ENCODE measurements at regions not wholly inside any gene's neighbourhood (a gene's known extent, or its start where the extent isn't known, plus 50 kb on each side); places are given as distances from the start of the nearest gene placed in this dataset.
A peak's percentile ranks its signal among the peaks of the same experiment; 100 is the strongest.

- DNase-seq, result no peak
Measured at GRCh38 chr3:7793786-7794185, 707.8 kb upstream of the LMCD1 start.

DNA sequence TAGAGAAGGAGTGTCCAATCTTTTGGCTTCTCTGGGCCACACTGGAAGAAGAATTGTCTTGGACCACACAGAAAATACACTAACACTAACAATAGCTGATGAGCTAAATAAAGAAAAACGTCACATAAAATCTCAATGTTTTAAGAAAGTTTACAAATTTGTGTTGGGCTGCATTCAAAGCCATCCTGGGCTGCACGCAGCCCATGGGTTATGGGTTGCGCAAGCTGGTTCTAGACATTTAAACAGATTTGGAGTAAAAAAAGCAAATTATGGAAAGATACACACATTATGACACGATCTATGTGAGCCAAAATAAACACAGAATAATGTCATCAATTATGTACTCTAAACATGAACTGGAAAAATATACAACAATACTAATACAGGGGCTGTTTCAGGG lies 703.3 kb upstream of the LMCD1 start:
- no peak for DNase-seq

DNA sequence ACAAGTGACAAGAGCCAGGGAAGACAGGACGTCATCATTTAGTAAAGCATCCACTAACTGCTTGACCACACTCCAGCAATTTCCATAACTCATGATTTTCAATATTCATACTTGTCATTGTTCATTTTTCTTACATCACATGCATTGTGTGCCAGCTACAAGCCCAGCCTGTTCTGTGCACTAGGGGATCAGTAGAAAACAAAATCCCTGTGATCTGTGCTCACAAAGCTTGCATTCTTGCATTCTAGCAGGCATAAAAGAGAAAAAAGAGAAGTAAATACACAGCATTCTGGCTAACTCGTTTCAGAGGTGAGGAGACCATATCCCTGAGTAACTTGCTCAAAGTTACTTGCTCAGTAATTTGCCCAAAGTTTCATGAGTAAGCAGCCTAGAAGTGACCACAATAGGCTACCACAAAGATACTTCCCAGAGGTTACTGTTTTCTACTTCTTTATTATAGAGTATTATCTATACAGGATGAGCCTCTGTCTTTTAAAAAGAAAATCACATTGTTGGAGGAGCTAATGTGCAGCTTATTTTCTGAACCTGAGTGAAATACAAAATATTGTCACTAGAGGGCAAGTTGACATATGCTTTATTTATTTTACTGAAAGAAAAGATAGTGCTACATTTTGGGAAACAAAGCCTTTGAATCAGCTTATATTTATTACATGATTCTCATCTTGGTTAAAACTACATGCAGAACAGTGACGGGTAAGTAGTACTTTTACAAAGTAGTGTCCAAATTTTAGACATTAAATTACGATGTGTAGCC lies 701.4 kb upstream of the LMCD1 start:
- no peak for DNase-seq

DNA sequence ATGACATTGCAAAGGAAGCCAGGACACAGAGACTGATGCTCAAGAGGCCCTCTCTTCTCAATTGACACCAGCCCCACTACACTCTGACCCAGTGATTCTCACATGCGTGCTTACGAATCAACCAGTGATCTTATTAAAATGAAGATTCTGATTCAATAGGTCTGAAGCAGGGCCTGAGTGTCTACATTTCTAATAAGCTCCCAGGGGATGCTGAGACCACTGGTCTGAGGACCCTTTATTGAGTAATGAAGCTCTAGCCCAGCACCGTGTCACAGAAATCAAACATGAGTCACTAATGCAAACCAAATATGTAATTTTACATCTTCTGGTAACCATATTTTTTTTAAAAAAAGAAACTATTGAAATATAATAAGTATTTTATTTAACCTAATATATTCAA lies 689.1 kb upstream of the LMCD1 start:
- no peak for DNase-seq

DNA sequence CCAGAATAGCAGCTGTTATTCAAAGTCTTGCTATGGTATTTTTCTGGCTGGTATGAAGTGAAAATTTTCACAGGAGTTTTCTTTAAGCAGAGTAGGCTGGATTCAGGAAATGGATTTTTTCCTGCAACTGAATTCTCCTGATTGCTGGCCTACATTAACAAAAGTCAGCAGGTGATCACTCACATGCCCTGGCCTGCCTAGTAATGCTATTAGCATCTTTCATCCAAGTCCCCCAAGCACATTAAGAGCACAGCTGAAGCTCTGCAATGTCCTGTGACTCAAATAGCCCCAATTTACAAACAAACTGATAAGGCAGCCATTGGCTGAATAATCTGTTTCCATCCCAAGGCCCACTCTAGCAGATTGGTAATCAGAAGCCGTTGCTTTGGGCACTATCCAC lies 688.3 kb upstream of the LMCD1 start:
- DNase-seq, result peak; percentile 44

GRCh38 chr3:7817239-7817638 lies 684.4 kb upstream of the LMCD1 start:
- no peak for DNase-seq

GRCh38 chr3:7820969-7821368 lies 680.7 kb upstream of the LMCD1 start:
- DNase-seq, result no peak

- DNase-seq, result no peak
Measured at GRCh38 chr3:7821858-7822257, 679.8 kb upstream of the LMCD1 start.

GRCh38 chr3:7841451-7841850 lies 660.2 kb upstream of the LMCD1 start:
- DNase-seq, result no peak

- no peak for DNase-seq
Measured at GRCh38 chr3:7843441-7843840, 658.2 kb upstream of the LMCD1 start.

GRCh38 chr3:7847021-7847420 lies 654.6 kb upstream of the LMCD1 start:
- DNase-seq, result no peak

- no peak for DNase-seq
Measured at GRCh38 chr3:7847521-7847920, 654.1 kb upstream of the LMCD1 start.

- no peak for DNase-seq
Measured at GRCh38 chr3:7854266-7854665, 647.4 kb upstream of the LMCD1 start.

DNA sequence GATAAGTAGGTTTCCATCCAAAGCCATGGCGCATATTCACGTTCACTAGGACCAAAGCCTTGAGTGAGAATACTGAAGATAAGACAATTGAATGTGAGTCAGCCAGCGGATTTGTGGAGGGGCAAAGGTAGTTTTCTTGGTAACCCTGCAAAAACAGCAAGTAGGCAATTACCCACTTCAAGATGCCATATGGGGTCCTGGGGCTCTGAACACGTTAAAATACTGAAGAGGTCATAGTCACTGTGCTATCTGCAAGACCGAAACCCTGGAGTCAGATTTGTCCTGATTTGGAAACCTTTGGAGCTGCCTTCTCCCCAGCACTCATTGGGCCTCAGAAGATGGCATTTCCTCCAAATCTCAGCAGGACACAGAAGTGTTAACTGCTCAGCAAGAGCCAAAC lies 646.9 kb upstream of the LMCD1 start:
- DNase-seq, result no peak

DNA sequence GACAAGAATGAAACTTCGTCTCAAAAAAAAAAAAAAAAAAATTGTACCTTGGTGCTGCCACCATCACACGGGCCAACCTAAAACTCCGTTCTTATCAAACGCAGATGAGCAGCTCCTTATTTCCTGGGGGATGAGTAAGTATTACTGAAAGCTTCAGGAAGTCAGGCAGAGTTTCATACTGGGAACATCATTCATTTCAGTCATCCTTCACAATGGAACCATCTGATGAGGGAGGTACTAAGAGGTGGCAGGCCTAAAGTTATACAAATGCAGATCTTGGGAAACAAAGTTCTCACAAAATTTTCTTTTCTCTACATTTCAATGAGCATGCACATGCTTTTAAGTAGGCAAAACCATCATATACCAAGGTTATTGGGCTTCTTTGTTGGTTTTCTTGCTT lies 636.0 kb upstream of the LMCD1 start:
- no peak for DNase-seq

DNA sequence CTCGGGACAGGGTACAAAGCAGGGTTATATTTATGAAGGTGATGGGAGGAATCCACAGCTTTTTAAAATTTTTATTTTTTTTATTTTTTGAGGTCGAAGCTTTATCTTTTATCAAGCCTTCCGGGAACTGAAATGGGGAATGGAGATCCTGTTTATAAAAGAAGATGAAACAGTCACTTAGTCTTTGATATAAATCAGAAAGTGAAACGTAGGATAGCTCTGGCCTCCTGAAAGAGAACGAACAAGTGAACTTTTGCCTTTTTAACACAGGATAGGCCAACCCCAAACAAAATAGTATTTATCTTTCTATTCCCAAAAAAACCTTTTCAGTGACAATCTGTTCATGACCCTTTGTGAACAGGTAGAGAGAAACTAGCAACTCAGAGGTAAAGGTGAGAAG lies 634.0 kb upstream of the LMCD1 start:
- DNase-seq, result no peak

DNA sequence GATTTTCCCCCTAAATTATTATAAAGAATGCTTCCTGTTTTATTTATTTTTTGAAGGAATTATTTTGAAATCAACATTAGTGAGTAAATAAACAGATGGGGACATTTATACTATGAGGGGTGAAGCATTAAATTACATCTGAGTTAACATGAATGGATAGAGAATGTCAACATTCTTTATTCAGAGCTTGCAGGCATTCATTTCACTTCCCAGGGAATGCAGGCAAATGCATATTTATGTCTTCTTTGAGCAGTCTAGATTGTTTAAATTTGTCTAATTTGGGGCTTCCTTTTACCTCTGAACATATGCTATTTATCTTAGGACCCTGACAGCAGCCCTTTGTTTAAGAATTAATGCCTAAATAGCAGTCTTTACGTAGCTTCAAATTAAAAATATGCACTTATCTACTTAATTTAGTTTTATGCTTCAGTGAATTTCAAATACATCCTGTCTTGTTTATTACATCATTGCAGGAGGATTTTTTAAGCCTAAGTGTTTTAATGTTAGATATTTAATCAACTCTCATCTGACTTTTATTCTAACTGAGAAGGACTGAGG lies 630.5 kb upstream of the LMCD1 start:
- DNase-seq, result no peak

GRCh38 chr3:7874116-7874515 lies 627.5 kb upstream of the LMCD1 start:
- DNase-seq, result no peak

- DNase-seq, result no peak
Measured at GRCh38 chr3:7875925-7876324, 625.7 kb upstream of the LMCD1 start.

DNA sequence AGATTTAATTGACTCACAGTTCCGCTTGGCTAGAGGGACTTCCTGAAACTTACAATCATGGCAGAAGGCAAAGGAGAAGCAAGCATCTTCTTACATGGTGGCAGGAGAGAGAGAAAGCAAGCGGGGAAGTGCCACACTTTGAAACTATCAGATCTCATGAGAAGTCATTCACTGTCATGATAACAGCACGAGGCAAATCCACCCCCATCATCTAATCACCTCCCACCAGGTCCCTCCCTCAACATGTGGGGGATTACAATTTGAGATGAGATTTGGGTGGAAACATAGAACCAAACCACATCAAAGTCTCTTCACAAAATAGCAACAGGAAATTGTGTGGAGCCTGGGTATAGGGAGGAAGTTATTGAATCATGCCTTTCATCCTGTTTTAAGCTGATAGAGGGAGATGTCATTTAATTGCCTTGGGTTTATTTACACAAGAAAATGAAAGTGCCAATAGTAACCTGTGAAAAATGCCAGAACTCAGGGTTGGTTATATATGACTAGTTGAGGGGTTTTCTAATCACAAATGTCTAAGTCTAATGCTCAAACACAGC lies 624.8 kb upstream of the LMCD1 start:
- DNase-seq, result no peak

DNA sequence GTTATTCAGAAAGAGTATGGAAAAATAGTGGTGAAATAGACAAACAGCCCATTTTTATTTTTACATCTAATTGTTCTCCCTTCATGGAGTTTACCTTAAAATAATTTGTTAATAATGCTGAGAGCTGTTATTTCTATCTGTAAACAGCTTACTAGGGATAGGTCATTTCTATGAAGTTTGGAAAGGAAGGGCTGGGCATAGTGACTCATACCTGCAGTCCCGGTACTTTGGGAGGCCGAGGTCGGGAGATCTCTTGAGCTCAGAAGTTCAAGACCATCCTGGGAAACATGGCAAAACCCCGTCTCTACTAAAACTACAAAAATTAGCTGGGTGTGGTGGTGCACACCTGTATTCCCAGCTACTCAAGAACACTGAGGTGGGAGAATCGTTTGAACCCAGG lies 624.3 kb upstream of the LMCD1 start:
- no peak for DNase-seq

GRCh38 chr3:7879572-7879971 lies 622.1 kb upstream of the LMCD1 start:
- no peak for DNase-seq

DNA sequence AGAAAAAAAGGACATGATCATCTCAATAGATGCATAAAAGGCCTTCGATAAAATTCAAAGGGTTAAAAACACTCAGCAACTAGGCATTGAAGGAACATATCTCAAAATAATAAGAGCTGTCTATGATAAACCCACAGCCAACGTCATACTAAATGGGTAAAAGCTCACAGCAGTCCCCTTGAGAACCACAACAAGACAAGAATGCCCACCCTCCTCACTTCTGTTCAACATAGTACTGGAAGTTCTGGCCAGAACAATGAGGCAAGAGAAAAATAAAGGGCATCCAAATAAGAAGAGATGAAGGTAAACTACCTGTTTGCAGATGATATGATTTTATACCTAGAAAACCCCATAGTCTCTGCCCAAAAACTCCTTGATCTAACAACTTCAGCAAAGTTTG lies 619.7 kb upstream of the LMCD1 start:
- no peak for DNase-seq

- no peak for DNase-seq
Measured at GRCh38 chr3:7897655-7898054, 604.0 kb upstream of the LMCD1 start.

DNA sequence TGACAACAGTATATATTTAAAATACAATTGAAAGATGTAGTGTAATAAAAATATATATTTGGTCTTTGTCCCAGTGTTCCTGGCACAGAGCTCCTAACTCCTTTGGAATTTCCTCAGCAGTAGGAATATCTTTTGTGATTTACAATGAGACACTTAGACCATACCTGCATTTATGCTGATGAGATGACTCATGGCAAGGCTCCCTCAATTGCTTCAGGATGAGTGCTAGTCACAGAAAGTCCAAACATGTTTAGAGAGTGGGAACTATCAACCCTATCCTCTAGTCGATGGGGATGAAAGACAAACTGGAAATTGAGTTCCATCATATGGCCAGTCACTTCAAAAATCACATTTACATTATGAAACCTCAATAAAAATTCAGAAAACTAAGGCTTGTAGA lies 588.3 kb upstream of the LMCD1 start:
- DNase-seq, result no peak
